ENCODE measurements at regions not wholly inside any gene's neighbourhood (a gene's known extent, or its start where the extent isn't known, plus 50 kb on each side); places are given as distances from the start of the nearest gene placed in this dataset.

- Histone ChIP-seq H3K27ac (ENCODE audit: low read length, poor library complexity, severe bottlenecking) (no peak overlapping the region), H3K4me2 (ENCODE audit: low read length, poor library complexity, severe bottlenecking) (no peak overlapping the region), H3K18ac (ENCODE audit: low read depth in 1 of 2, low read length in 2 of 2) (no peak overlapping the region), H2BK5ac (ENCODE audit: low read depth, low read length, poor library complexity, severe bottlenecking) (no peak overlapping the region), H4K91ac (ENCODE audit: low read length) (no peak overlapping the region), H2BK120ac (ENCODE audit: low read depth, low read length) (no peak overlapping the region), H3K9me3 (ENCODE audit: control insufficient read depth, low read length) (peaks cover 3% of the 10 kb centered on the region), H3K23ac (ENCODE audit: low read length in 2 of 2) (no peak overlapping the region), H2BK12ac (ENCODE audit: low read length in 2 of 2) (no peak overlapping the region), H2AFZ (ENCODE audit: low read depth, low read length) (no peak overlapping the region), H3K36me3 (ENCODE audit: control insufficient read depth in 1 of 2, insufficient read depth in 2 of 2, low read depth in 1 of 2, low read length in 2 of 2) (no peaks in the 10 kb centered on the region), H3K9ac (ENCODE audit: low read length) (no peak overlapping the region), H3K4me3 (ENCODE audit: insufficient read depth in 1 of 2, low read depth in 1 of 2, low read length in 2 of 2) (no peak overlapping the region), H3K4me1 (ENCODE audit: control insufficient read depth, insufficient read depth, low read depth, low read length) (no peaks in the 10 kb centered on the region), H2BK15ac (ENCODE audit: low read depth, poor library complexity, severe bottlenecking) (no peak overlapping the region), H3K79me1 (replicated peaks; ENCODE audit: low read length, poor library complexity, severe bottlenecking) (no peaks in the 10 kb centered on the region), H2AK5ac (ENCODE audit: low read length, severe bottlenecking) (no peak overlapping the region), H3K4ac (ENCODE audit: low read depth in 1 of 2, low read length in 2 of 2) (no peak overlapping the region), H3K14ac (ENCODE audit: low read length in 2 of 2) (no peak overlapping the region), H3K27me3 (ENCODE audit: control insufficient read depth in 1 of 2, insufficient read depth in 1 of 2, low read length in 2 of 2) (no peaks in the 10 kb centered on the region), H4K8ac (ENCODE audit: low read length) (no peak overlapping the region)
- no peak for DNase-seq
- WGBS, result 100% methylated on average over 1 of the region's 1 CpG
Measured at GRCh38 chr11:91673705-91674104, 550.9 kb upstream of the FAT3 start.

- Histone ChIP-seq H2BK15ac (ENCODE audit: low read depth, poor library complexity, severe bottlenecking) (no peak overlapping the region), H3K9me3 (ENCODE audit: control insufficient read depth, low read length) (no peaks in the 10 kb centered on the region), H3K36me3 (ENCODE audit: control insufficient read depth in 1 of 2, insufficient read depth in 2 of 2, low read depth in 1 of 2, low read length in 2 of 2) (no peaks in the 10 kb centered on the region), H3K14ac (ENCODE audit: low read length in 2 of 2) (no peak overlapping the region), H3K4ac (ENCODE audit: low read depth in 1 of 2, low read length in 2 of 2) (no peak overlapping the region), H3K27ac (ENCODE audit: low read length, poor library complexity, severe bottlenecking) (no peak overlapping the region), H3K27me3 (ENCODE audit: control insufficient read depth in 1 of 2, insufficient read depth in 1 of 2, low read length in 2 of 2) (no peaks in the 10 kb centered on the region), H3K23ac (ENCODE audit: low read length in 2 of 2) (no peak overlapping the region), H2BK5ac (ENCODE audit: low read depth, low read length, poor library complexity, severe bottlenecking) (no peak overlapping the region), H4K8ac (ENCODE audit: low read length) (no peak overlapping the region), H3K9ac (ENCODE audit: low read length) (no peak overlapping the region), H3K18ac (ENCODE audit: low read depth in 1 of 2, low read length in 2 of 2) (no peak overlapping the region), H4K91ac (ENCODE audit: low read length) (no peak overlapping the region), H2BK120ac (ENCODE audit: low read depth, low read length) (no peak overlapping the region), H3K4me1 (ENCODE audit: control insufficient read depth, insufficient read depth, low read depth, low read length) (no peaks in the 10 kb centered on the region), H3K4me3 (ENCODE audit: insufficient read depth in 1 of 2, low read depth in 1 of 2, low read length in 2 of 2) (no peak overlapping the region), H2AK5ac (ENCODE audit: low read length, severe bottlenecking) (no peak overlapping the region), H3K4me2 (ENCODE audit: low read length, poor library complexity, severe bottlenecking) (no peak overlapping the region), H2AFZ (ENCODE audit: low read depth, low read length) (no peak overlapping the region), H2BK12ac (ENCODE audit: low read length in 2 of 2) (no peak overlapping the region), H3K79me1 (replicated peaks; ENCODE audit: low read length, poor library complexity, severe bottlenecking) (no peaks in the 10 kb centered on the region)
- WGBS, result 89% methylated on average over 3 of the region's 3 CpGs
- no peak for DNase-seq
Measured at GRCh38 chr11:91664521-91664920, 560.1 kb upstream of the FAT3 start.

GRCh38 chr11:91660036-91660435, 564.6 kb upstream of the FAT3 start:
- Histone ChIP-seq H3K4me3 (ENCODE audit: insufficient read depth in 1 of 2, low read depth in 1 of 2, low read length in 2 of 2) (no peak overlapping the region), H3K9me3 (ENCODE audit: control insufficient read depth, low read length) (no peaks in the 10 kb centered on the region), H2AK5ac (ENCODE audit: low read length, severe bottlenecking) (no peak overlapping the region), H3K14ac (ENCODE audit: low read length in 2 of 2) (no peak overlapping the region), H2BK120ac (ENCODE audit: low read depth, low read length) (no peak overlapping the region), H3K4ac (ENCODE audit: low read depth in 1 of 2, low read length in 2 of 2) (no peak overlapping the region), H3K18ac (ENCODE audit: low read depth in 1 of 2, low read length in 2 of 2) (no peak overlapping the region), H4K91ac (ENCODE audit: low read length) (no peak overlapping the region), H2AFZ (ENCODE audit: low read depth, low read length) (no peak overlapping the region), H3K4me1 (ENCODE audit: control insufficient read depth, insufficient read depth, low read depth, low read length) (no peaks in the 10 kb centered on the region), H3K4me2 (ENCODE audit: low read length, poor library complexity, severe bottlenecking) (no peak overlapping the region), H3K27me3 (ENCODE audit: control insufficient read depth in 1 of 2, insufficient read depth in 1 of 2, low read length in 2 of 2) (no peaks in the 10 kb centered on the region), H3K79me1 (replicated peaks; ENCODE audit: low read length, poor library complexity, severe bottlenecking) (no peaks in the 10 kb centered on the region), H3K27ac (ENCODE audit: low read length, poor library complexity, severe bottlenecking) (no peak overlapping the region), H2BK12ac (ENCODE audit: low read length in 2 of 2) (no peak overlapping the region), H2BK5ac (ENCODE audit: low read depth, low read length, poor library complexity, severe bottlenecking) (no peak overlapping the region), H4K8ac (ENCODE audit: low read length) (no peak overlapping the region), H3K23ac (ENCODE audit: low read length in 2 of 2) (no peak overlapping the region), H2BK15ac (ENCODE audit: low read depth, poor library complexity, severe bottlenecking) (no peak overlapping the region), H3K36me3 (ENCODE audit: control insufficient read depth in 1 of 2, insufficient read depth in 2 of 2, low read depth in 1 of 2, low read length in 2 of 2) (no peaks in the 10 kb centered on the region), H3K9ac (ENCODE audit: low read length) (no peak overlapping the region)
- WGBS, result 42% methylated on average over 1 of the region's 1 CpG
- DNase-seq, result no peak

- Histone ChIP-seq H2BK12ac (ENCODE audit: low read length in 2 of 2) (no peak overlapping the region), H3K4me2 (ENCODE audit: low read length, poor library complexity, severe bottlenecking) (no peak overlapping the region), H2BK15ac (ENCODE audit: low read depth, poor library complexity, severe bottlenecking) (no peak overlapping the region), H3K9me3 (ENCODE audit: control insufficient read depth, low read length) (no peaks in the 10 kb centered on the region), H3K18ac (ENCODE audit: low read depth in 1 of 2, low read length in 2 of 2) (no peak overlapping the region), H3K27ac (ENCODE audit: low read length, poor library complexity, severe bottlenecking) (no peak overlapping the region), H3K4me1 (ENCODE audit: control insufficient read depth, insufficient read depth, low read depth, low read length) (peaks cover 3% of the 10 kb centered on the region), H4K91ac (ENCODE audit: low read length) (no peak overlapping the region), H2AK5ac (ENCODE audit: low read length, severe bottlenecking) (no peak overlapping the region), H3K27me3 (ENCODE audit: control insufficient read depth in 1 of 2, insufficient read depth in 1 of 2, low read length in 2 of 2) (no peaks in the 10 kb centered on the region), H3K36me3 (ENCODE audit: control insufficient read depth in 1 of 2, insufficient read depth in 2 of 2, low read depth in 1 of 2, low read length in 2 of 2) (no peaks in the 10 kb centered on the region), H3K4me3 (ENCODE audit: insufficient read depth in 1 of 2, low read depth in 1 of 2, low read length in 2 of 2) (no peak overlapping the region), H3K14ac (ENCODE audit: low read length in 2 of 2) (no peak overlapping the region), H3K9ac (ENCODE audit: low read length) (no peak overlapping the region), H2BK5ac (ENCODE audit: low read depth, low read length, poor library complexity, severe bottlenecking) (no peak overlapping the region), H3K79me1 (replicated peaks; ENCODE audit: low read length, poor library complexity, severe bottlenecking) (no peaks in the 10 kb centered on the region), H2AFZ (ENCODE audit: low read depth, low read length) (no peak overlapping the region), H3K4ac (ENCODE audit: low read depth in 1 of 2, low read length in 2 of 2) (no peak overlapping the region), H3K23ac (ENCODE audit: low read length in 2 of 2) (no peak overlapping the region), H2BK120ac (ENCODE audit: low read depth, low read length) (no peak overlapping the region), H4K8ac (ENCODE audit: low read length) (no peak overlapping the region)
- DNase-seq, result no peak
- WGBS, result 78% methylated on average over 2 of the region's 2 CpGs
Measured at GRCh38 chr11:91654686-91655085, 569.9 kb upstream of the FAT3 start.

Data from mesenchymal stem cell (in vitro differentiated cells and primary cell).